CD4-positive, alpha-beta T cell treated with Interleukin-2 at 100 ng/mL for 4 hours (primary cell): ENCODE measurements at regions not wholly inside any gene's neighbourhood (a gene's known extent, or its start where the extent isn't known, plus 50 kb on each side); places are given as distances from the start of the nearest gene placed in this dataset.

ENCODE experiments used
- DNase-seq: peaks from one replicate; pipeline ENCODE4 v3.0.0-alpha.2; 2020; ENCODE audit warnings: low spot score

GRCh38 chr3:18670759-18671158, 245.6 kb upstream of the SATB1 start:
- DNase-seq, result no peak

GRCh38 chr3:18669374-18669773, 244.2 kb upstream of the SATB1 start:
- peak; percentile 19 for DNase-seq

- no peak for DNase-seq
Measured at GRCh38 chr3:18667552-18667951, 242.4 kb upstream of the SATB1 start.

GRCh38 chr3:18666655-18667054, 241.5 kb upstream of the SATB1 start:
- no peak for DNase-seq

- no peak for DNase-seq
Measured at GRCh38 chr3:18660059-18660458, 234.9 kb upstream of the SATB1 start.

- peak; percentile 13 for DNase-seq
Measured at GRCh38 chr3:18657858-18658820, 233.0 kb upstream of the SATB1 start.

- DNase-seq, result no peak
Measured at GRCh38 chr3:18656866-18657265, 231.7 kb upstream of the SATB1 start.

- no peak for DNase-seq
Measured at GRCh38 chr3:18656410-18656809, 231.3 kb upstream of the SATB1 start.

- no peak for DNase-seq
Measured at GRCh38 chr3:18655827-18656226, 230.7 kb upstream of the SATB1 start.

- no peak for DNase-seq
Measured at GRCh38 chr3:18652781-18653180, 227.6 kb upstream of the SATB1 start.

- no peak for DNase-seq
Measured at GRCh38 chr3:18650731-18651130, 225.6 kb upstream of the SATB1 start.

GRCh38 chr3:18649666-18650363, 224.7 kb upstream of the SATB1 start:
- DNase-seq, result peak; percentile 22

GRCh38 chr3:18648868-18649462, 223.8 kb upstream of the SATB1 start:
- DNase-seq, result no peak

GRCh38 chr3:18648159-18648558, 223.0 kb upstream of the SATB1 start:
- DNase-seq, result no peak

GRCh38 chr3:18645619-18646018, 220.5 kb upstream of the SATB1 start:
- no peak for DNase-seq

GRCh38 chr3:18643281-18643680, 218.1 kb upstream of the SATB1 start:
- DNase-seq, result peak; percentile 17

GRCh38 chr3:18641916-18642315, 216.8 kb upstream of the SATB1 start:
- DNase-seq, result no peak

GRCh38 chr3:18635215-18635614, 210.1 kb upstream of the SATB1 start:
- no peak for DNase-seq

GRCh38 chr3:18634461-18634860, 209.3 kb upstream of the SATB1 start:
- no peak for DNase-seq

- no peak for DNase-seq
Measured at GRCh38 chr3:18633002-18633401, 207.9 kb upstream of the SATB1 start.

GRCh38 chr3:18630295-18630694, 205.2 kb upstream of the SATB1 start:
- no peak for DNase-seq

- no peak for DNase-seq
Measured at GRCh38 chr3:18625085-18625484, 199.9 kb upstream of the SATB1 start.

GRCh38 chr3:18623220-18623619, 198.1 kb upstream of the SATB1 start:
- DNase-seq, result no peak
